Prostate gland (tissue), 2 donors: ENCODE measurements at regions not wholly inside any gene's neighbourhood (a gene's known extent, or its start where the extent isn't known, plus 50 kb on each side); places are given as distances from the start of the nearest gene placed in this dataset.

Experiments
- DNase-seq: peaks from one replicate; pipeline ENCODE4 v3.0.0-alpha.2; 2019; ENCODE audit warnings: low spot score
- H3K27ac ChIP-seq, 2 donors: fragments of 200-600 bp; sonication (generic); 2 replicates each; pipeline ENCODE4 v1.5.1; 2017 to 2019
- H3K27me3 ChIP-seq: fragments of 200-600 bp; sonication (generic); replicated peaks from 2 replicates; pipeline ENCODE4 v1.5.1; 2019; ENCODE audit not compliant: insufficient read depth
- H3K36me3 ChIP-seq, 2 donors: fragments of 200-600 bp; sonication (generic); 1 replicate in 1 of 2; 2 replicates in 1 of 2; pipeline versions ENCODE4 v1.5.1 to v1.8.1; 2017 to 2019
- H3K4me1 ChIP-seq: fragments of 200-600 bp; sonication (generic); replicated peaks from 2 replicates; pipeline ENCODE4 v1.5.1; 2019
- H3K4me3 ChIP-seq, 2 donors: fragments of 200-600 bp; sonication (generic); 2 replicates each; pipeline ENCODE4 v1.5.1; 2017 to 2019
- H3K9me3 ChIP-seq: fragments of 200-600 bp; sonication (generic); 2 replicates; pipeline ENCODE4 v1.5.1; 2017
- CTCF ChIP-seq, 4 experiments: fragments of 200-600 bp in 2 of 4; fragments of 450-650 bp in 2 of 4; sonication (generic) in 2 of 4; IDR thresholded peaks; 1 replicate in 3 of 4; 2 replicates in 1 of 4; pipeline ENCODE4 v1.5.1; 2016 to 2019; ENCODE audit warnings: antibody characterized with exemption in 4 of 4, mild to moderate bottlenecking in 2 of 4, moderate library complexity in 2 of 4
- POLR2A ChIP-seq: fragments of 450-650 bp; IDR thresholded peaks from one replicate; pipeline ENCODE4 v1.6.1; 2016; ENCODE audit warnings: antibody characterized with exemption, mild to moderate bottlenecking
- POLR2AphosphoS5 ChIP-seq: sonication (generic); formaldehyde crosslinking; IDR thresholded peaks from one replicate; pipeline ENCODE4 v1.6.1; 2017; ENCODE audit warnings: antibody characterized with exemption
- WGBS: methylation state at CpG from one replicate; pipeline ENCODE4 v1.1.5; 2018; 5-methylcytosine and 5-hydroxymethylcytosine counted together
- intact Hi-C: fragments of 100-400 bp; cut with DNase I; formaldehyde crosslinking; loops from one replicate; pipeline ENCODE4 v1.14.2; 2022

- Histone ChIP-seq H3K36me3 (no peaks in the 10 kb centered on the region), H3K27me3 (no peaks in the 10 kb centered on the region), H3K4me3 (no peak overlapping the region), H3K4me1 (no peaks in the 10 kb centered on the region), H3K27ac (no peak overlapping the region), H3K9me3 (no peaks in the 10 kb centered on the region)
- TF ChIP-seq CTCF (IDR thresholded peaks at IDR 0.05) = no peak
- TF ChIP-seq POLR2A = no peak
- no peak for TF ChIP-seq POLR2AphosphoS5
- WGBS = 96% methylated on average over 4 of the region's 4 CpGs
- no peak for DNase-seq
- intact Hi-C loops = no loop called here
Observed at GRCh38 chr16:54437921-54438320, 151.3 kb upstream of the IRX3 start.

GRCh38 chr16:54437401-54437800 is 150.8 kb upstream of the IRX3 start:
- DNase-seq = no peak
- no peak overlapping the region for H3K27ac ChIP-seq
- no peaks in the 10 kb centered on the region for H3K9me3 ChIP-seq
- no peaks in the 10 kb centered on the region for H3K36me3 ChIP-seq
- H3K27me3 ChIP-seq = no peaks in the 10 kb centered on the region
- no peak overlapping the region for H3K4me3 ChIP-seq
- TF ChIP-seq POLR2AphosphoS5 = no peak
- no peak for TF ChIP-seq CTCF (IDR thresholded peaks at IDR 0.05)
- no peak for TF ChIP-seq POLR2A
- no peaks in the 10 kb centered on the region for H3K4me1 ChIP-seq
- intact Hi-C loops = no loop called here
- WGBS = 80% methylated on average over 11 of the region's 11 CpGs

DNA sequence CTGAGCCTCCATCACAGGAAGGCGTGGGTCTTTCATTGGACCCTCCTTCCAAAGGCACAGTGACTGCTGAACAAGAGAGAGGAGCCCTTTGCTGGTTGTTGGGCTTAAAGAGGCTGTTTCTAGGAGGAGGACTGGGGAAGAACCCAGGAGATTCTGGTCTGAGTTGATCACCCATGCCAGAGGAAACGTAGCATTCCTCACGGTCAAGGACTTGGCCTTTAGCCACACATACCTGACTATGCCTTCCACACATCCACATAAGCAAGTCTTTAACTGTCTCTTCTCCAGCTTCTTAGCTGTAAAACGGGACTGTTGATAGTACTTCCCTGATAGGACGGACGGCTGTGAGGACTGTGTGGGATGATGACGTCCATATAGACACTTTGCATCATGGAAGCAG is 149.8 kb upstream of the IRX3 start:
- Histone ChIP-seq H3K27ac (no peak overlapping the region), H3K27me3 (no peaks in the 10 kb centered on the region), H3K4me1 (no peaks in the 10 kb centered on the region), H3K9me3 (no peaks in the 10 kb centered on the region), H3K36me3 (no peaks in the 10 kb centered on the region), H3K4me3 (no peak overlapping the region)
- TF ChIP-seq POLR2A (no peak), POLR2AphosphoS5 (no peak), CTCF (IDR thresholded peaks at IDR 0.05) (no peak)
- intact Hi-C loops = no loop called here
- DNase-seq = no peak
- 80% methylated on average over 7 of the region's 7 CpGs for WGBS

DNA sequence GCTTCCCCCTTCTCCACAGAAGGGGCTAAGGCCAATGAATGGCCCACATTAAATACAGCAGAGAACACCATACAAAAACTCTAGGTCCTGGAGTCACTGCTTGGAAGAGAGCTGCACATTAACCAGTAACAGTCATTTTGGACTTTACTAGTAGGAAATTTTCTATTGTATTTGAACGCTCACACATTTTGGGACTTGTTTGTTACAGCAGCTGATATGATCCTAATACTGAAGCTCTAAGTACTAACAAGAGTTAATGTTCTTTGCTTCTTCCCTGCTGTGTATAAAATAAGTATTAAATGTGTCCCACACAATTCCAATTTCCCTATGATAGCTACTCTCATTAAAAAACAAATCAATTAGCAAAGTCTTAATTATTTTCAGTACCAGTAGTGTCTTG is 148.3 kb upstream of the IRX3 start:
- WGBS = 95% methylated on average over 1 of the region's 1 CpG
- Histone ChIP-seq H3K4me1 (no peaks in the 10 kb centered on the region), H3K27ac (no peak overlapping the region), H3K9me3 (no peaks in the 10 kb centered on the region), H3K27me3 (no peaks in the 10 kb centered on the region), H3K4me3 (no peak overlapping the region), H3K36me3 (no peaks in the 10 kb centered on the region)
- intact Hi-C loops = no loop called here
- DNase-seq = no peak
- TF ChIP-seq POLR2A (no peak), POLR2AphosphoS5 (no peak), CTCF (IDR thresholded peaks at IDR 0.05) (no peak)

DNA sequence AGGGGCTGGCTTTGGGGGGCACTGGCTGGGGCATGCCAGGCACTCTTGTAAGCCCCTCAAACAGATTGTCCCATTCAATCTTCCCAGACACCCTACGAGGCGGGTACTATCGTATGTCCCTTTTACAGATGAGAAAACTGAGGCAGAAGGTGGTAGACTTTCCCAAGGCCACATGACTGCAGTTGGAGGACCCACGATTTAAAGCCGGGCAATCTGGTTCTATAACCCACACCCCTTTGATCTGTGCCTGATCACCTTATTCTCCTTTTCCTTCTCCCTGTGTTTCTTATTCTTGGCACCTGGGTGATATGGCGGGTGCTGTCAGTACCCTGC is 146.3 kb upstream of the IRX3 start:
- H3K27me3 ChIP-seq = no peaks in the 10 kb centered on the region
- WGBS = 85% methylated on average over 6 of the region's 6 CpGs
- intact Hi-C loops = no loop called here

More for the DNA sequence above, 146.3 kb upstream of the IRX3 start:
- no peak for DNase-seq
- Histone ChIP-seq H3K4me1 (no peaks in the 10 kb centered on the region), H3K36me3 (no peaks in the 10 kb centered on the region), H3K27ac (no peak overlapping the region), H3K9me3 (no peaks in the 10 kb centered on the region), H3K4me3 (no peak overlapping the region)
- TF ChIP-seq CTCF (IDR thresholded peaks at IDR 0.05) (no peak), POLR2AphosphoS5 (no peak)
